ENCODE measurements at regions not wholly inside any gene's neighbourhood (a gene's known extent, or its start where the extent isn't known, plus 50 kb on each side); places are given as distances from the start of the nearest gene placed in this dataset.
"Not testable (repeated sequence)": the region's sequence is repeated elsewhere in the genome, so short reads cannot be mapped to it uniquely, and the experiment has no call there.

GRCh38 chr5:82956600-82956999 lies 120.6 kb downstream of the TMEM167A start:
- no peak for DNase-seq (ENCODE audit: low read depth in 2 of 2)

GRCh38 chr5:82952326-82952725 lies 124.9 kb downstream of the TMEM167A start:
- no peak for DNase-seq (ENCODE audit: low read depth in 2 of 2)

- DNase-seq (ENCODE audit: low read depth in 2 of 2), result not testable (repeated sequence)
These were observed 132.9 kb downstream of the TMEM167A start for GRCh38 chr5:82944267-82944666.

- no peak for DNase-seq (ENCODE audit: low read depth in 2 of 2)
These were observed 134.9 kb downstream of the TMEM167A start for GRCh38 chr5:82942083-82942881.

- no peak for DNase-seq (ENCODE audit: low read depth in 2 of 2)
These were observed 138.1 kb downstream of the TMEM167A start for GRCh38 chr5:82938901-82939725.

GRCh38 chr5:82932473-82933220 lies 144.5 kb downstream of the TMEM167A start:
- DNase-seq (ENCODE audit: low read depth in 2 of 2), result not testable (repeated sequence)

- no peak for DNase-seq (ENCODE audit: low read depth in 2 of 2)
These were observed 146.1 kb downstream of the TMEM167A start for GRCh38 chr5:82931110-82931509.

GRCh38 chr5:82925061-82925411 lies 152.2 kb downstream of the TMEM167A start:
- DNase-seq (ENCODE audit: low read depth in 2 of 2), result no peak

GRCh38 chr5:82924226-82925060 lies 152.8 kb downstream of the TMEM167A start:
- DNase-seq (ENCODE audit: low read depth in 2 of 2), result no peak

GRCh38 chr5:82922086-82922734 lies 155.0 kb downstream of the TMEM167A start:
- DNase-seq (ENCODE audit: low read depth in 2 of 2), result no peak

- DNase-seq (ENCODE audit: low read depth in 2 of 2), result no peak
These were observed 158.7 kb downstream of the TMEM167A start for GRCh38 chr5:82918311-82919031.

- no peak for DNase-seq (ENCODE audit: low read depth in 2 of 2)
These were observed 159.6 kb downstream of the TMEM167A start for GRCh38 chr5:82917584-82917983.

GRCh38 chr5:82913971-82914370 lies 163.2 kb downstream of the TMEM167A start:
- DNase-seq (ENCODE audit: low read depth in 2 of 2), result no peak

- DNase-seq (ENCODE audit: low read depth in 2 of 2), result no peak
These were observed 164.7 kb downstream of the TMEM167A start for GRCh38 chr5:82912462-82912861.

- DNase-seq (ENCODE audit: low read depth in 2 of 2), result no peak
These were observed 165.3 kb downstream of the TMEM167A start for GRCh38 chr5:82911910-82912309.

- DNase-seq (ENCODE audit: low read depth in 2 of 2), result no peak
These were observed 166.3 kb downstream of the TMEM167A start for GRCh38 chr5:82910905-82911304.

GRCh38 chr5:82910491-82910890 lies 166.7 kb downstream of the TMEM167A start:
- DNase-seq (ENCODE audit: low read depth in 2 of 2), result no peak

GRCh38 chr5:82909771-82910170 lies 167.4 kb downstream of the TMEM167A start:
- DNase-seq (ENCODE audit: low read depth in 2 of 2), result no peak

- DNase-seq (ENCODE audit: low read depth in 2 of 2), result no peak
These were observed 171.2 kb downstream of the TMEM167A start for GRCh38 chr5:82905986-82906385.

- DNase-seq (ENCODE audit: low read depth in 2 of 2), result no peak
These were observed 175.8 kb downstream of the TMEM167A start for GRCh38 chr5:82901281-82901888.
